Adipocyte (in vitro differentiated cells): ENCODE measurements at regions not wholly inside any gene's neighbourhood (a gene's known extent, or its start where the extent isn't known, plus 50 kb on each side); places are given as distances from the start of the nearest gene placed in this dataset.

ENCODE experiments used
- DNase-seq: peaks from one replicate; pipeline ENCODE4 v3.0.0-alpha.2; 2015; ENCODE audit warnings: low read depth
- H3K27me3 ChIP-seq: replicated peaks from 2 replicates; pipeline ENCODE4 v1.7.0; 2013; ENCODE audit warnings: mild to moderate bottlenecking, low read length, moderate library complexity; ENCODE audit not compliant: control insufficient read depth, insufficient read depth
- H3K36me3 ChIP-seq: 2 replicates; pipeline ENCODE4 v1.7.0; 2013; ENCODE audit warnings: low read length, mild to moderate bottlenecking, moderate library complexity; ENCODE audit not compliant: control insufficient read depth, insufficient read depth, severe bottlenecking
- H3K4me1 ChIP-seq: 2 replicates; pipeline ENCODE4 v1.7.0; 2013; ENCODE audit warnings: mild to moderate bottlenecking, low read length, moderate library complexity; ENCODE audit not compliant: control insufficient read depth, insufficient read depth
- H3K4me3 ChIP-seq: 2 replicates; pipeline ENCODE4 v1.7.0; 2013; ENCODE audit warnings: mild to moderate bottlenecking, low read length, moderate library complexity
- H3K9ac ChIP-seq: 2 replicates; pipeline ENCODE4 v1.7.0; 2013; ENCODE audit warnings: mild to moderate bottlenecking, low read length, moderate library complexity
- H3K9me3 ChIP-seq: 2 replicates; pipeline ENCODE4 v1.7.0; 2013; ENCODE audit warnings: mild to moderate bottlenecking, low read length, moderate library complexity; ENCODE audit not compliant: control insufficient read depth

DNA sequence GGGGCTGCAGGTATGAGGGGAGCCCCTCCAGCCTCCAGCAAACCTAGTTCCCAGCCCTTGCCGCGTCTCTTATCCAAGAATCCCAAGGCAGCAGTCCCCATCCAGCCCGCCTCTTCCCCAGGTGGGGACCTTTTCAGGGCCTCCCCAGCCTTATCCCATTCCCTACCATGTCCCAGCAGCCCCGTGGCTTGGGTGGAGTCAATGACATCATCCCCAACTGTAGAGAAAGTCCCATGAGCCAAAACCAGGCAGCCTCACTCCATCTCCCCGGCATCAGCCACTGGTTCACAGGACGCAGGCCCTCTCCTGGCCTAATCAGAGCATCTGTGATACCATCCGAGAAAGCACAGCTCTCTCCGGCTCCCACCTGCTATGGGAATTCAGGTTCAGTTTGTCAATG lies 131.0 kb downstream of the NCOR2 start:
- H3K4me1 ChIP-seq: no peaks in the 10 kb centered on the region
- no peak overlapping the region for H3K4me3 ChIP-seq
- H3K36me3 ChIP-seq: peaks cover 7% of the 10 kb centered on the region
- peak; percentile 10 for DNase-seq
- H3K9ac ChIP-seq: no peak overlapping the region
- no peaks in the 10 kb centered on the region for H3K9me3 ChIP-seq
- H3K27me3 ChIP-seq: no peaks in the 10 kb centered on the region

DNA sequence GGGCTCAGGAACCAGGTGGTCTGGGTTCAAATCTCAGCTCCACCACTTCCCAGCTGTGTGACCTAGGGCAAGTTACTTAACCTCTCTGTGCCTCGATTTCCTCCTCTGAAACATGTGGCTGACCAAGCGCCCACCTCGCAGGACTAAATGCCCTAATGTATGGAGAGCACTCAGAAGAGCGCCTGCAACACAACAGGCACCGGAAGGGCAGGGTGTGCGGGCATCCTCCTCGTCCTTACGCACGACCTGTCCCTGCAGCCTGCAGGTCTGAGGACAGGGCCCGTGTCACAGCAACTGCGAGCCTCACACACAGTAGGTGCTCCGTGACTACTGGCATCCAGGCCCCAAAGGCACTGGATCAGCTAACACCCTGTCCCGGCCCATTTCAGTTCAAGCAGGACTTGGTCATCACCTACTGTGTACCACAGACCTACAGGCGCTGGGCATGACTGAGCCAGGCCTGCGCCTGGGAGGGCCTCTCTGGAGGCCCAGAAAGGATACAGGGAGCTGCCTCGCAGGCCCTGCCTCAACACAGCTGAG lies 131.5 kb downstream of the NCOR2 start:
- DNase-seq: no peak
- Histone ChIP-seq H3K9me3 (no peaks in the 10 kb centered on the region), H3K4me1 (no peaks in the 10 kb centered on the region), H3K4me3 (no peak overlapping the region), H3K9ac (no peak overlapping the region), H3K27me3 (no peaks in the 10 kb centered on the region), H3K36me3 (peaks cover 6% of the 10 kb centered on the region)

DNA sequence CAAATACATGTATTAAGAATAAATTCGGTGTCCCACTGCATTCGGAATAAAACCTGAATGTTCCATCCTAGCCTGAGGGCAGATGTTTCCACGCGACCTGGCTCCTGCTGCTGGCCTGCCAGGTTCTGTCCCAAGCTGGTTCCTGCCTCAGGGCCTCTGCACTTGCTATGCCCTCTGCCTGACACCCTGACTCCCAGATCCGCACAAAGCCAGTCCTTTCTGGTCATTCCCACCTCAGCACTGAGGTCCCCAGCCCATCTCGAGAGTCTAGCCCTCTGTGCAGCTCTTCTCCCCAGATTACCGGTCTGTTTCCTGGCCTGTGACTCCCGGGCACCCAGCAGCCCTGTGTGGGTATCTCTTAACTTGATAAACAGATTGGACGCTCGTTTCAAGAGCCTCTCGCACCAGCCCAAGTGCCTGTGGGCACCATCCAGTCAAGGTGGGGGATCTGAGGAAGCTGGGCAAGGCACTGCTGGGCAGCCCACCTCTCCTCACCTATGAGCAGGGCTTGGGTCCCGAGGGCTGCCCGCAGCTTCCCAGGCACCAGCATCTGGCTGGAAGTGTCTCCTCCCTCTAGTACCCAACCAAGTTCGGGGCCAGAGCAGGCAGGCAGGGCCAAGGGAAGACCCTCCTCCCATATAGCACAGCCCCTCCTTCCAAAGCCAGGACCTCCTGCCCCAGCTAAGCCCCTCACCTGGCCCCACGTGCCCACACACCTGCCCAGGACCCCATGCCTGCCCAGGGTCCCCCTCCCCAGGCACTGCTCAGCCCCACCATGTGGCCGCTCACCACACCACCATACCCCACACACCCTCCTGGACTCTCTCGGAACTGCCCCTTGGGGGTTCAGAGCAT lies 132.2 kb downstream of the NCOR2 start:
- peaks cover 5% of the 10 kb centered on the region for H3K36me3 ChIP-seq

DNA sequence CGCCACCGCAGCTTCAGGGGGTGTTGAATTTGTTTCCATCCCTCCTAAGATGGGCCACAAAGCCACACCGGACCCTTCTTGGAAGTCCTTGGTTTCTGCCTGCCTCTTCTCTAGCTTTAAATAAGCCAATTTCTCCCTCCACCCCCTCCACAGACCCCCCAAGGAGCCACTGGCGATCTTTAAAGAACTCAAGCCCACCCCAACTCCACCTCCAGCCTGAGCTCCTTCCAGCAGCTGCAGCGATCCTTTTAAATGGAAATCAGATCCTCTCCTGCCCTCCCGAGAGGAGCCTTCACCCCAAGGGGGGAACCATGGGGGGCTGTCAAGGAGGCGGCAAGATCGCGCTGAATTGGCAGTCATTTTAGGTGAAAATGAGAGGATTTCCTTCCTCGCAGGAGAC lies 133.1 kb downstream of the NCOR2 start:
- Histone ChIP-seq H3K4me3 (no peak overlapping the region), H3K4me1 (peaks cover under 1% of the 10 kb centered on the region), H3K9me3 (no peaks in the 10 kb centered on the region), H3K36me3 (peaks cover 8% of the 10 kb centered on the region), H3K9ac (no peak overlapping the region), H3K27me3 (no peaks in the 10 kb centered on the region)
- DNase-seq: no peak

More for the DNA sequence above, 132.2 kb downstream of the NCOR2 start:
- H3K9ac ChIP-seq: no peak overlapping the region
- H3K9me3 ChIP-seq: no peaks in the 10 kb centered on the region
- no peaks in the 10 kb centered on the region for H3K4me1 ChIP-seq
- no peaks in the 10 kb centered on the region for H3K27me3 ChIP-seq
- H3K4me3 ChIP-seq: no peak overlapping the region
- no peak for DNase-seq

DNA sequence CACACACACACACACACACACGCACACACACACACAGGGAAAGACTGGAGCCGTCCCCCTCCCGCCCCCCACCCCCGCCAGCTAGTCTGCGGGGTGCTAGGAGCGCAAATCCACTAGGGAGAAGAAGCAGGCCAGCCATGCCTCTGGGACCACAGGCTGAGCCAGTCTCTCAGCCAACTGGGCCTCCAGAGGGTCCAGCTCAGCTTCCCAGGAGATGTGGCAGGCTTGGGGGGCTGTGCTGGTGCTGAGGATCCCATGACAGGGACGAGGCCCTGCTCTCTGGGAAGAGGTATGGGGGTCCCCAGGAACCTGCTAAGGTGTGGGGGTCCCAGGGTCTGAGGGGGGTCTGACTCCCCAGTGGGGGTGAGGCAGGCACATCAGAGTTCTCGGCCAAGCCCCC lies 133.5 kb downstream of the NCOR2 start:
- Histone ChIP-seq H3K36me3 (peaks cover 8% of the 10 kb centered on the region), H3K9ac (no peak overlapping the region), H3K9me3 (no peaks in the 10 kb centered on the region), H3K4me1 (peaks cover 4% of the 10 kb centered on the region), H3K4me3 (no peak overlapping the region), H3K27me3 (no peaks in the 10 kb centered on the region)
- no peak for DNase-seq

DNA sequence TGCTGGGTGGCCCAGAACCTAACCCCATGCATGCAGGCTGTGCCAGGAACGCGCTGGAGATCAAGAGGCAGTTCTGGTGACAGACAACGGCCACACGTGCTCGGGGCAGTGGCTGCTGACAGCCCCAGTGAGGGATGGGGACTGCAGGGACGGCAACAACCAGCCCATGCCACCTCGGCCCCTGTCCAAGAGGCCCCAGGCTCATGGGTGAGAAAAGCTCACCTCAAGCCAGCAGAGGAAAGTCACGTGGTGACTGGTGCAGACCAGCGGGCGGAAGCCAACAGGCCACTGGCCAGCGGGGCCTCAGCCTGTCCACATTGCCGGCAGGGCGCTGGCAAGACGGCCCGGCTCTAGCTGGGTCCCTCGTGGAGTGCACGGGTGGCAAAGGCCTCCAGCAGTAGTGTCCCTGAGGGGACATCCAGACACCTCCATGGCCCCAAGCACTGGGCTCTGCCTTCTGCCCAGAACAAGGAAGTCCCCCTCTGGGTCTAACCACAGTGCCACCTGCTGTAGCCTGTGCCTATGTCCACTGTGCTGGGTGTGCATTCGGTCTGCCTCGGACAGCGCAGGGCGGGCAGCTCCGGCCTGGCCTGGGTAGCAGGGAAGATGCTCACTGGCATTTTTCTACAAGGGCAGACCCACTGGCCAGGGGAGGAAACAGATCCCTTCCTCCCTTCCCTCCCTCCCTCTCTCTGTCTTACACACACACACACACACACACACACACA lies 134.1 kb downstream of the NCOR2 start:
- Histone ChIP-seq H3K36me3 (peaks cover 8% of the 10 kb centered on the region), H3K4me1 (peaks cover 10% of the 10 kb centered on the region), H3K9ac (no peak overlapping the region), H3K4me3 (no peak overlapping the region), H3K9me3 (no peaks in the 10 kb centered on the region), H3K27me3 (no peaks in the 10 kb centered on the region)
- DNase-seq: no peak

DNA sequence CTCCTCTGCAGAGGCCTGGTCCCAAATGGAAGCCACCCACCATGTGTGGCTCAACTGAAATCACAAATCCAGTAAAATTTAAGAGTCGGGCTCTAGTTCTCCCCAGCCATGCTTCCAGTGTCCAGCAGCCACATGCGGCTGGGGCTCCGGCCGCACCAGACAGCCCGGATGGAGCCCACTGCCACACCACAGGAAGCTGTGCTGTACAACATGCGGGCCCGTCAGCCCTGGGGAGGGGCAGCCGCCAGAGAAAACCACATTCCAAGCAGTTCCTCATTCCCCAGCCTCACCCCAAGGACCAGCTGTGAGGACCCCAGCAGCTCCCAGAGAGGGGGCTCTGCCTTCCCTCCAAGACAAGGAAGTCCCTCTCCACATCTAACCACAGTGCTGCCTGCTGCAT lies 135.0 kb downstream of the NCOR2 start:
- DNase-seq: no peak
- Histone ChIP-seq H3K9me3 (no peaks in the 10 kb centered on the region), H3K4me1 (peaks cover 15% of the 10 kb centered on the region), H3K36me3 (peaks cover 8% of the 10 kb centered on the region), H3K9ac (no peak overlapping the region), H3K27me3 (no peaks in the 10 kb centered on the region), H3K4me3 (no peak overlapping the region)

DNA sequence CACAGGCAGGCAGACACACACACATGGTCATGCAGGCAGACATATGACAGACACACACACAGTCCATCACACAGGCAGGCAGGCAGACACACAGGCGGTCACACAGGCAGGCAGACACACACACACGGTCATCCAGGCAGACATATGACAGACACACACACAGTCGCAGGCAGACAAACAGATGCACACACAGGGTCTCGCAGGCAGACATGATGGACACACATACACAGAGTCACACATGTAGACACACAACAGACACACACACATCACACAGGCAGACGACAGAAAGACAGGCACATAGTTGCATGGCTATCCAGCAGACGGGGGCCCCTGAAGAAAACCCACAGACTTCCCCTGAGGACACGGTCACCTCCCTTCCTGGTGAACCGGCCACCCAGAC lies 135.4 kb downstream of the NCOR2 start:
- Histone ChIP-seq H3K4me1 (peaks cover 15% of the 10 kb centered on the region), H3K9me3 (no peaks in the 10 kb centered on the region)
- no peak for DNase-seq

DNA sequence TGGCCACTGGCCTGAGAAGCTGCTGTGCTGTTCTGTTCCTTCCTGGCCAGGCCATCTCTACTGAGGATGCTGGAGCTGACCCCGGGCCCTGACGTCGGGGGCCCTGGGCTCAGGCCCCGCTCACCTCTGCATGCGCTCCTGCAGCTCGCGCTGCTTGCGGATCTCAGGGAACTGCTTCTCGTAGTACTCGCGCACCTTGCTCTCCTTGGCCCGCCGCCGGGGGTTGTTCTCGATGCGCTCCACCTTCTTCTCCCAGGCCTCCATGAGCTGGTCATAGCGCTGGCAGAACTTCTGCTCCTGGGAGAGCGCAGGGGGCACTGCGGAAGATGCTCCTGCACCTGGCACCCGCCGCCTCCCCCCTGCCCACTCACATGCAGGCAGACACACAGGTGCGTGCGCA lies 135.6 kb downstream of the RFLNA start:
- H3K27me3 ChIP-seq: no peaks in the 10 kb centered on the region
- no peak overlapping the region for H3K4me3 ChIP-seq
- peaks cover 15% of the 10 kb centered on the region for H3K4me1 ChIP-seq
- no peak overlapping the region for H3K9ac ChIP-seq
- peaks cover 20% of the 10 kb centered on the region for H3K36me3 ChIP-seq
- H3K9me3 ChIP-seq: no peaks in the 10 kb centered on the region
- DNase-seq: no peak

More for the DNA sequence above, 135.4 kb downstream of the NCOR2 start:
- H3K27me3 ChIP-seq: no peaks in the 10 kb centered on the region
- no peak overlapping the region for H3K4me3 ChIP-seq
- H3K36me3 ChIP-seq: peaks cover 8% of the 10 kb centered on the region
- H3K9ac ChIP-seq: no peak overlapping the region

DNA sequence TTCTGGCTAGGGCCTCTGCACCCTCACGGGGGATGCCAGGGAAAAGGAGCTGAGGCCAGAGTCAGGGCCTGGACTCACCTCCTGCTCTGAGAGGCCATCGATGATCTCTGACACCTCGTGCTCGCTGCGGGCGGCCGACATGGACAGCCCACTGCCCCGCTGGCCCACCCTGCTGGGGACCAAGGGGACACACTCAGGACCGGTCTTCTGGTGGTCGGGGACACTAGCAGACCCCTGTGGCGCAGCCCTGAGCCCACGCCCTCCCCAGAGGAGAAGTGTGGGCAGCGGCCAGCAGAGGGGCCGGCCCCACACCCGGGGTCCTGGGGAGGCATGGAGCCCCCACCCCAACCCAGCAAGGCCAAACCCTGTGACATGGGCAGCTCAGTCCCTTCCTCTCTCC lies 134.6 kb downstream of the RFLNA start:
- H3K4me3 ChIP-seq: no peak overlapping the region
- peaks cover 15% of the 10 kb centered on the region for H3K4me1 ChIP-seq
- no peak for DNase-seq
- H3K9me3 ChIP-seq: no peaks in the 10 kb centered on the region
- H3K36me3 ChIP-seq: peaks cover 23% of the 10 kb centered on the region
- no peak overlapping the region for H3K9ac ChIP-seq
- H3K27me3 ChIP-seq: no peaks in the 10 kb centered on the region

DNA sequence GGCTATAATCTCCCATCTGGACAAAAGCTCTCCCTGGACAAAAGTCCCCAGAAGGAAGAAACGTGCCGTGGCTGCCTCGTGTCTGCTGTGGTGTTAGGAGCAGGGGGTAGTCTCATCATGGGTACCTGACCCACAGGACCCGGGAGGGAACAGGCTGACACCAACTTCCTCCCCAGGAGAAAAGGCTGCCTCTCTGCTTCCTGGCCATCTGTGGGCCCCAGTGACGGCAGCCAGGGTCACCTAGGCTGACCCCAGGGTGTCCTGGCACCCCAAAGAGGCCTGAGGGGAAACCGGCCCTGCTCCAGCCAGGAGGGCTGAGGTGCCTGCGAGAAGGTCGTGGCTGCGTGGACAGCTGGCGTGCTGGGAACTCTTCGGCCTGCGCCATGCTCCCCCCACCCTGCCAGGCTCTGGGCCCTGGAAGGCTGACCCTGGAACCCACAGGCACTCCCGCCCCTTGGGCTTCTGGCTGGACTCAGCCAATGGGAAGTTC lies 133.9 kb downstream of the RFLNA start:
- no peaks in the 10 kb centered on the region for H3K27me3 ChIP-seq
- no peaks in the 10 kb centered on the region for H3K9me3 ChIP-seq
- peak overlapping the region; percentile 37 for H3K9ac ChIP-seq
- H3K4me3 ChIP-seq: no peak overlapping the region
- H3K4me1 ChIP-seq: peaks cover 15% of the 10 kb centered on the region
- DNase-seq: no peak
- peaks cover 27% of the 10 kb centered on the region for H3K36me3 ChIP-seq
